Stimulated activated CD4-positive, alpha-beta T cell treated with anti-CD3 and anti-CD28 coated beads, TNF-alpha, amount 100 ng/mL, for 1 hour (primary cell): ENCODE measurements at regions not wholly inside any gene's neighbourhood (a gene's known extent, or its start where the extent isn't known, plus 50 kb on each side); places are given as distances from the start of the nearest gene placed in this dataset.
"Not testable (repeated sequence)": the region's sequence is repeated elsewhere in the genome, so short reads cannot be mapped to it uniquely, and the experiment has no call there.

ENCODE experiments used
- DNase-seq, 3 donors: peaks; one replicate each; pipeline ENCODE4 v3.0.0-alpha.2; 2020; ENCODE audit warnings: low read depth in 3 of 3, low spot score in 1 of 3

DNA sequence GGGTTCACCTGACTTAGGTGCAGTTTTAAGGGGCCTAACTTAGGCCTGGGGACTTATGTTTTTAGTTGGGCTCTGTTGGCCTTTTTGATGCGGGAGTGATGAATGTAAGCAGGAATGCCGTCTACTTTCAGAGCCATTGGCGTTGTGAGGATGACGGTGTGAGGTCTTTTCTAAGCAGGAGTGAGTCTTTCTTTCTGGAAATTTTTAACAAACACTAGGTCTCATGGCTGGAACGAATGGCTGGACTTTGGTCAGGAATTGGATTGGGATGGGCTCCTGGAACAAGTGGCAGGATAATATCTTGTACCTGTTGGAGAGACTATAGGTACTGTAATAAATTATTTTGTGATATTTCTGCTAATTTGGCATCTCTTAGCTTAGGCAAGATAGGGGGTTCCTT, 163.9 kb upstream of the CCZ1B start:
- DNase-seq: not testable (repeated sequence)

DNA sequence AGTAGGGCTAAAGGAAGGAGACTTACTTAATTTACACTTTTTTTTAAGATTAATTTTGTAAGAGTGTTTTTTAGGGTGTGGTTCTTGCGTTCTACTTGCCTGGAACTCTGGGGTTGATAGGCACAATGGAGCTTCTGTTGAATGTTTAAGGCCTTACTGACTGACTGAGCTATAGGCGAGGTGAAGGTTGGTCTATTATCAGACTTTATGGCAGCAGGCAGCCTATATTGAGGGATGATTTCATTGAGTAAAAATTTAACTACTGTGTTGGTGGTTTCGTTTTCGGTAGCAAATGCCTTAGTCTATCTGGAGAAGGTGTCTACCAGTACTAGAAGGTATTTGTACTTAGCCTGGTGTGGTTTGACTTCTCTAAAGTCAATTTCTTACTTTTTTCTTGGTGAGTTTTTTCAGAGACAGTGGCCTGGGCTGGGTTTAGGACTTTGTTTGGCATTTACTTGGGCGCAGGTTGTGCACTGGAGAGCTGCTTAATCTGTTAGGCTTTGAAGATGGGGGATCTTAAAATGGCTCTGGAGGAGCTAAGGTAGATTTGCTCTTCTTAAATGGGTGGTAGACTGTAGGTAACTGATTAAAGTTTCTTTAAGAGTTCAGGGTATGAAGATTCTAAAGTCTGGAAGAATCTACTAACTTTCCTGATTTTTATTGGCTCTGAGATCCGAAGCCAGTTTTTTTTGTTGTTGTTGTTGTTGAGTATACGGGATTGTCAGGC, 164.5 kb upstream of the CCZ1B start:
- not testable (repeated sequence) for DNase-seq

DNA sequence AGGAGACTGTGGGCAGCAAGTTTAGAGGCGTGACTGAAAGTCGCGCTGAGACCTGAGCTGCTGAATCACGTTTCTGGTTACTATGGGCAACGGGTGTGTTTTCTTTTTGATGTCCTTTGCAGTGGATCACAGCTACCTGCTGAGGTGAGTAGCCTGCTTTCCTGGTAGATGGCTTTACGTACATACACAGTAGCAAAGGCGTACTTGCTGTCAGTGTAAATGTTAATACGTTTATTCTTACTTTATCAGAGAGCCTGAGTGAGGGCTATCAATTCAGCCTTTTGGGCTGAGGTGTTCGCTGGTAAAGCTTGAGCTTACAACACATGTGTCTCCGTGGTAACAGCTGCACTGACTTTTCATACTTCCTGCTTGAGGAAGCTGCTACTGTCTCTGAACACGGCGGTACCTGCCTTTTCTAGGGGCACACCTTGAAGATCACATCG, 165.1 kb upstream of the CCZ1B start:
- DNase-seq: peak; percentile 4 to 10 (median 9)

DNA sequence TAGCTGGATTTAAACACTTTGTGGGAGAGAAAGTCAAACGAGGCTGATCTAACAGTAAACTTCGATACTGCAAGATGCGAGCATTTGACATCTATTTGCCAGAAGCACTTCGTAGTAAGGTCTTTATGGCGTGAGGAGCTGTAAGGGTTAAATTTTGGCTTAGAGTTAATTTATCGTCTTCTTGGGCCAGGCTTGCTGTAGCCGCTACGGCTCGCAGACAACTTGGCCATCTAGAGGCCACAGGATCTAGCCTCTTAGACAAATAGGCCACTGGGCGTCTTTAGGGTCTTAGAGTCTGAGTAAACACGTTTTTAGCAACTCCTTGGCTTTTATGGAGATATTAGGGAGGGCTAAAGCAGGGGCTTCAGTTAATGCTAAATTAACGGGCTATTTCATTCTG, 165.6 kb upstream of the CCZ1B start:
- not testable (repeated sequence) for DNase-seq

DNA sequence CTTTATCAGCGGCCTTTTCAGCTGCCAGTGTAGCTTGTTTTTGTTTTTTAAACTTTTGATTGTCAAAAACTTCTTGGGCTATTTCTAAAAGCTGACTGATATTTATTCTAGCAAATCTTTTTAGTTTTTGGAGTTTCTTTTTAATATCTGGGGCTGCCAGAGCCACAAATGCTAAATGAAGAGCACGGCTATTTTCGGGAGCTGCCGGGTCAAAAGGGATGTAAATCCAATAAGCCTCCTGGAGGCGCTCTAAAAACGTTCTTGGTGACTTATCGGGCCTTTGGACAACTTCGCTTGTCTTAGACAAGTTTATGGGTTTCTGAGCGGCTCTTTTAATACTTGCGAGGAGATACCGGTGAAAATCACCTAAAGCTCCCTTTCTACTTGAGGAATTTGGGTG, 166.1 kb upstream of the CCZ1B start:
- DNase-seq: not testable (repeated sequence)

DNA sequence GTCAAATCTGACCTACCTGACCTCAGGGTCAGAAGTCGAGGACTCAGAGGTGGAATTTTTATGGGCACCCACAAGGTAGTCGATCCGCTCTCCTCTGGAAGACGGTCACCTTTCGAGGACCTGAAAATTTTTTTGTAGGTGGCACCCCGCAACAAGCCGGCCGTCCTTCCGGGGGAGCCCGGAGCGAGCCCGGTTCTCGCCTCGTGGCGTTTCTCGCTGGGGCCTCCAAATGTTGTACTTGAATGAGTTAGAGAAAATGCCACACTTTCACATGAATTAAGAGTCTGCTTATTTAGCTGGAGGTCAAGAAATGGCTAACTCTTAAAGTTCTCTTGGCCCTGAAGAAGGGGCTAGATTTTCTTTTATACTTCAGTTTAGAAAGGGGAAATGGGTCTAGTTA, 169.0 kb upstream of the CCZ1B start:
- not testable (repeated sequence) for DNase-seq

DNA sequence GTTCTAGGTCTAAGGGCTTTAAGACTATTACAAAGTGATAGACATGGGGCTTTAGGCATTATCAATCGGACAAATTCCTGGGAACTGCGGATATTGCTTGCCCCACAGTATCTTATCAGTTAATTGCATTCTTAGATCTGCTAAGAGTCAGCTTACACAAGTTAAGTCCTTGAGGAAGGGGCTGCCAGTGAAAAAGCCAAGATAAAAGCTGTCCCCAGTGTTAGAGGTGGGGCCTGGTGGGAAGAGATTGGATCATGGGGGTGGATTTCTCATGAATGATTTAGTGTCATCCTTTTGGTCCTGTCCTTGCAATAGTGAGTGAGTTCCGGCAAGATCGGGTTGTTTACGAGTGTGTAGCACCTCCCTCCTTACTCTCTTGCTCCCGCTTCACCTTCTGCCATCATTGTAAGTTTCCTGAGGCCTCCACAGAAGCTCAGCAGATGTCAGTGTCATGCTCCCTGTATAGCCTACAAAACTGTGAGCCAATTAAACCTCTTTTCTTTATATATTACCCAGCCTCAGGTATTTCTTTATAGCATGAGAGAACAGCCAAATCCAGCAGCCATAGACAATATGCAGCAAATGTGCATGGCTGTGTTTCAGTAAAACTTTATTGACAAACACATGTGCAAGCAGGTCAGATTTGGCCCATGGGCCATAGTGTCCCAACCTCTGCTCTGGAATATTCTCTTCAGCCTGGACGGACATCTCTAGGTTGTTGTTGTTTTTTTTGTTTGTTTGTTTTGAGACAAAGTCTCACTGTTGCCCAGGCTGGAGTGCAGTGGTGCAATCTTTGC, 169.6 kb upstream of the CCZ1B start:
- not testable (repeated sequence) for DNase-seq

DNA sequence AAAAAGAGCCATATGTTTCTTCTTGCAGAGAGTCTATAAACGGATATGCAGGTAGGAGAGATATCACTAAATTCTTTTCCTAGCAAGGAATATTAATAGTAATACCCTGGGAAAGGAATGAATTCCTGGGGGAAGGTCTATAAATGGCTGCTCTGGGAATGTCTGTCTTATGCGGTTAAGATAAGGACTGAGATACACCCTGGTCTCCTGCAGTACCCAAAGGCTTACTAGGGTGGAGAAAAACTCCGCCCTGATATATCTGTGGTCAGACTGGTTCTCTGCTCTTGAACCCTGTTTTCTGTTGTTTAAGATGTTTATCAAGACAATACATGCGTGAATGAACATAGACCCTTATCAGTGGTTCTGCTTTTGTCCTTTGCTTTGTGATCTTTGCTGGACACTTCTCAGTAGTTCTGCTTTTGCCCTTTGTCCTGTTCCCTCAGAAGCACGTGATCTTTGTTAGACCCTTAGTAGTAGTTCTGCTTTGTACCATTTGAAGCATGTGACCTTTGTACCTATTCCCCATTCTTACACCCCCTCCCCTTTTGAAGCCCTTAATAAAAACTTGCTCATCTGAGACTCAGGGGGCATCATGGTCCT, 173.1 kb upstream of the CCZ1B start:
- DNase-seq: not testable (repeated sequence)

DNA sequence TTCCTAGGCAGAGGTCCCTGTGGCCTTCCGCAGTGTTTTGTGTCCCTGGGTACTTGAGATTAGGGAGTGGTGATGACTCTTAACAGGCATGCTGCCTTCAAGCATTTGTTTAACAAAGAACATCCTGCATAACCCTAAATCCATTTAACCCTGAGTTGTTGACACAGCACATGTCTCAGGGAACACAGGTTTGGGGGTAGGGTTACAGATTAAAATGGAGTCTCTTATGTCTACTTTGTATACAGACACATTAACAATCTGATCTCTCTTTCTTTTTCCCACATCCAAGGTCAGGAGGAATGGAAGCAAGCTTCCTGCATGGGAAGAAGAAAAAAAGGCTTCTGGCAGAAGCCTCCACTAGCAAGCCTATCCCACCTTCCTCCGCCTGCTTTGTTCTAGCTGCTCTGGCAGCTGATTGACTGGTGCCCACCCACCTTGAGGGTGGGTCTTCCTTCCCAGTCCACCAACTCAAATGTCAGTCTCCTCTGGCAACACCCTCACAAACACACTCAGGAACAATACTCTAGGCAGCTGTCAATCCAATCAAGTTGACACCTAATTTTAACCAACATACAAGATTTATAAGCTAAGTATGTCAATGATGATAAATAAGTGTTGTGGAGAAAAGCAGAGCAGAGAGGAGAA, 176.5 kb upstream of the CCZ1B start:
- DNase-seq: no peak

DNA sequence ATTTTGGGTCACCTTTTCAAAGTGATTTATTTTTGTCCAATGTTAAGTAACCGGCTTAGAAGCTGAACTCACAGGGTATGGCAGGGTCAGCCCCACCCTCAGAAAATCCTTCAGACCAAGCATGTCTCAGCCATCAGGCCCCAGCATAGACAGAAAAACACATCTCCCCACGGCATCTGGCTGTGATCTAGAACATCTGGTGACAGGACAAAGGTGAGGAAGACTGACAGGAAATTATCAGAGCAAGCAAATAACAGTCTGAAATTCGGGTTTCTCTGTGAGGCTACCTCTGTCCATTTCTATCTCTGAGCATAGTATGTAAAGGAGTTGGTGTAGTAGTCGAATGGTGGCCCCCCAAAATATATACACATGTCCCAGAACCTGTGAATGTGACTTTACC, 177.0 kb upstream of the C1GALT1 start:
- no peak for DNase-seq

DNA sequence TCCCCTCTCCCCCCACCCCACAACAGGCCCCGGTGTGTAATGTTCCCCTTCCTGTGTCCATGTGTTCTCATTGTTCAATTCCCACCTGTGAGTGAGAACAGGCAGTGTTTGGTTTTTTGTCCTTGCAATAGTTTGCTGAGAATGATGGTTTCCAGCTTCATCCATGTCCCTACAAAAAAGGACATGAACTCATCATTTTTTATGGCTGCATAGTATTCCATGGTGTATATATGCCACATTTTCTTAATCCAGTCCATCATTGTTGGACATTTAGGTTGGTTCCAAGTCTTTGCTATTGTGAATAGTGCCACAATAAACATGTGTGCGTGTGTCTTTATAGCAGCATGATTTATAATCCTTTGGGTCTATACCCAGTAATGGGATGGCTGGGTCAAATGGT, 176.4 kb upstream of the C1GALT1 start:
- not testable (repeated sequence) for DNase-seq

DNA sequence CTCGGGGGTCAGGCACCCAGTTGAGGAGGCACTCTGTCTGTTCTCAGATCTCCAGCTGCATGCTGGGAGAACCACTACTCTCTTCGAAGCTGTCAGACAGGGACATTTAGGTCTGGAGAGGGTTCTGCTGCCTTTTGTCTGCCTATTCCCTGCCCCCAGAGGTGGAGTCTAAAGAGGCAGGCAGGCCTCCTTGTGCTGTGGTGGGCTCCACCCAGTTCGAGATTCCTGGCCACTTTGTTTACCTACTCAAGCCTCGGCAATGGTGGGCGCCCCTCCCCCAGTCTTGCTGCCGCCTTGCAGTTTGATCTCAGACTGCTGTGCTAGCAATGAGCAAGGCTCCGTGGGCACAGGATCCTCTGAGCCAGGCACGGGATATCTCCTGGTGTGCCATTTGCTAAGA, 171.1 kb upstream of the C1GALT1 start:
- not testable (repeated sequence) for DNase-seq

DNA sequence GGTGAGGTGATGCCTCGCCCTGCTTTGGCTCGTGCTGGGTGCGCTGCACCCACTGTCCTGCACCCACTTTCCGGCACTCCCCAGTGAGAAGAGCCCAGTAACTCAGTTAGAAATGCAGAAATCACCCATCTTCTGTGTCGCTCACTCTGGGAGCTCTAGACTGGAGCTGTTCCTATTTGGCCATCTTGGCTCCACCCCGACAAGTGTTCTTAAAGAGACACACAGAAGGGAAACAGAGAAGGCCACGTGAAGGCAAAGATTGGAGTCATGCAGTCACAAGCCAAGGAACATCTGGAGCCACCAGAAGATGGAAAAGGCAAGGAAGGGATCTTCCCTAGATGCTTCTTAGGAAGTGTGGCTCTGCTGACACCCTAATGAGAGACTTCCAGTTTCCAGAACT, 170.6 kb upstream of the C1GALT1 start:
- DNase-seq: not testable (repeated sequence)

DNA sequence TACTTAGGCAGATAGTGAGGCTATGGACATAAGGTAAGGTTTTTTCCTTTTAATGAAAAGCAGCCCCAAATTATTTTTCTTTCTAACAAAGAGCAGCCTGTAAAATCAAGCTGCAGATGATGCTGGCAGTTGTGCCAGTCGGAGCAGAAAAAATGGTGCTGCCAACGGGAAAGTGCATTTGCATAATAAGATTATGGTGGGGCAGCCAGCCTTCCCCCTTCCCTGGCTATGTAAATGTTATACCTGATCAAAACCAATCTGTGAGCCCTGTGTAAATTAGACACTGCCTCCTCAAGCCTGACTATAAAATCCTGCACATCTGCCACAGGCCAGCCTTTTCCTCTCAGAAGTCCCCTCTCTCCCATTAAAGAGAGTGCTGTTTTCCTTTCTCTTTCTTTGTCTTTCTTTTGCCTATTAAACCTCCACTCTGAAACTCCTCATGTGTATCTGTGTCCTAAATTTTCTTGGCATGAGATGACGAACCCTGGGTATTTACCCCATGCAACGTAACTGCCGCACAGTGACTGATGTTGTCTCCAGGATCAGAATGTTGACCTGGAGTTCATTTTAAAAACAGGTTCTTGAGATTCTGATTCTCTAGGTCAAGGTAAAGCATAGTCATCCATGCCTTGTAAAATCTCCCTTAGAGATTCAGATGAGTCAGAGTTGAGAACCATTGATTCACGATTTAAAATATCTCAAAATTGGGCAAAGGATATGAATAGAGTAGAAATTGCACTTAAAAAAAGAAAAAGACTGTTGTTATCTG, 167.3 kb upstream of the C1GALT1 start:
- DNase-seq: no peak

DNA sequence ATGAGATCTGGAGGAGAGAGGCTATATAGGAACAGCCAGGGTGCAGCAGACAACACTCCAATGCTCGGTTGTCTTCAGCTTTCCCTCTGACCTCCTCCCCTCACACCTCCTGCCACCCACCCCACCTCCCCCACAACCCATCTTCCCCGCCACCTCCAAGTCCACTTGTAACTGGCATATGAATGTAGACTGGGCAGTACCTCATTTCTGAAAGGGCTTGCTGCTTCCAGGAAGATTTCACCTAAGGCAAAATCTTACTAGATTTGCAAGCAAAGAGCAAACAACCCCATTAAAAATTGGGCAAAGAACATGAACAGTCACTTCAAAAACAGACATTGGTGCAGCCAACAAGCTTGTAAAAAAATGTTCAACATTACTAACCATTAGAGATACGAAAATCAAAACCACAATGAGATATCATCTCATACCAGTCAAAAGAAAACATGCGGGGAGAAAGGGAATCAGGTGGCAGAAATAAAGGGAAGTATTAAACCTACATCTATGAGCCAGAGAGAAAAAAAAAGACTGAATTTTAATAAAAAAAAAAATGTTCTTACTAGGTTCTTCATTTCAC, 164.6 kb upstream of the C1GALT1 start:
- no peak for DNase-seq

DNA sequence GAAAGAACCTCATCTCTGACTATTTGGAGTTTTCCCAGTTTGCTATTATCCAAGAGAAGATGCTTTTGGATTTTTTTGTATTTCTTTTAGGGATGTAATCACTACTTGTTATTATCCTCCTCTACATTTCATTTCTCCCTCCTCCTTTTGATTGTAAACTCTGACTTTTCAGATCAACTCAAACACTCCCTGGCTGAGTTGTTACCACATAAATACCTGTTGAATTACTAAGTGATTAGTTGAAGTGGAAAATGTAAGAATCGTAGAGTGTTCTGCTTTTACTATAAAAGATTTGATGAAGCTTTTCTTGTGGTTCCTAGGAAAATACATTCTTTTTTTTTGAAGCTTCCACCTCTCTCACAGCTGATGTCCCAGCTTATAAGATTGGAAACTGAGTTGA, 164.1 kb upstream of the C1GALT1 start:
- DNase-seq: no peak

DNA sequence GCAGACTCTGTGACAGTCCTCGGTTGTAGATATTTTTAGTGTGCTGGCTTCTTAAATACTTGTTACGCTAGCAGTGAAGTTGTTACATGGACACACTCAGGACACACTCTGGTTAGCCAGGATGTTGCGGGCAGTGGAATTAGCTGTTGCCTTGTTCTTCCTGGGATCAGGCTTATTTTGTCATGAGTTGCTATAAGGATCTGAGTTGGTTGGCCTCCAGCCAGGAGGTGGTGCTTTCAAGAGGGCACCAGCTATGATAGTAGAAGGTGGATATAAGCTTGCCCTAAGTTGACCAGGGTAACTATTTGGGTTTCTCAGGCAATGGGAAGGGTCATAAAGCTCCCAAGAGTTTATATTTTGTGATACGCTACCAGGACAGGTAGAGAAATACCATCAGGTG, 150.1 kb upstream of the C1GALT1 start:
- DNase-seq: no peak

DNA sequence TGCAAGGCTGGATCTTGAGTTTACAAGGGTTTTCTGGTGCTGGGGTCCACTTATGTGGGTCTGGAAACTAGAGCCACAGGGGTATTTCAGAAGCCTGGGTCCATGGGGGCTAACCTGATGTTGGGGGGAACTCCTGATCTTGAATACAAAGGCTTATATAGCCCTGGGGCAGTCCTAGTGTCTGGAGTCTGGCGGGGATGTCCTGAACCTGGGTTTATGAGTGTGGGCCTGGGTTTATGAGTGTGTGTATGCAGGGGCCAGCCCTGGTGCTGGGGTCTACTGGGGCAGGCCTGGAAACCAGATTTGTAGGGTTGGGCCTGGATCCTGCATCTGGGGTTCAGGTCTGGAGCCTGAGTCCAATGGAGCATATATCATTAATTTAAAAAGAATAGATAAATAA, 146.5 kb upstream of the C1GALT1 start:
- no peak for DNase-seq

DNA sequence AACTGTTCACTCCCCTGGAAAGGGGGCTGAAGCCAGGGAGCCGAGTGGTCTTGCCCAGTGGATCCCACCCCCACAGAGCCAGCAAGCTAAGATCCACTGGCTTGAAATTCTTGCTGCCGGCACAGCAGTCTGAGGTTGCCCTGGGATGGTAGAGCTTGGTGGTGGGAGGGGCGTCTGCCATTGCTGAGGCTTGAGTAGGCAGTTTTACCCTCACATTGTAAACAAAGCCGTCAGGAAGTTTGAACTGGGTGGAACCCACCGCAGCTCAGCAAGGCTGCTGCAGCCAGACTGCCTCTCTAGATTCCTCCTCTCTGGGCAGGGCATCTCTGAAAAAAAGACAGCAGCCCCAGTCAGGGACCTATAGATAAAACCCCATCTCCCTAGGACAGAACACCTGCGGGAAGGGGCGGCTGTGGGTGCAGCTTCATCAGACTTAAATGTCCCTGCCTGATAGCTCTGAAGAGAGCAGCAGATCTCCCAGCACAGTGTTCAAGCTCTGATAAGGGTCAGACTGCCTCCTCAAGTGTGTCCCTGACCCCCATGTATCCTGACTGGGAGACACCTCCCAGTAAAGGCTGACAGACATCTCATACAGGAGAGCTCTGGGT, 140.0 kb upstream of the C1GALT1 start:
- DNase-seq: not testable (repeated sequence)

DNA sequence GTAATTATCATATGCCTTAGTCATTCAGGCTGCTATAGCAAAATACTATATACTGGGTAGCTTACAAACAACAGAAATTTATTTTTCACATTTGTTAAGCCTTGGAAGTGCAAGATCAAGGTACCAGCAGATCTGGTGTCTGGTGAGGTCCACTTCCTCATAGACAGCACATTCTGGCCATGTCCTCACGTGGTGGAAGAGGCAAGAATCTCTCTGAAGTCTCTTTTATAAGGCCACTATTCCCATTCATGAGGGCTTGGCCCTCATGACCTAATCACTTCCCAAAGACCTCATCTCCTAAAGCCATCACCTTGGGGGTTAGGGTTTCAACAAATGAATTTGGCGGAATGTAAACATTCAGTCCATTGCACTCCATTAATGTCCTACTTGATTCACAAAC, 137.5 kb upstream of the C1GALT1 start:
- DNase-seq: no peak
